Mucosa of descending colon (tissue), 3 donors: ENCODE measurements at regions not wholly inside any gene's neighbourhood (a gene's known extent, or its start where the extent isn't known, plus 50 kb on each side); places are given as distances from the start of the nearest gene placed in this dataset.

Source experiments
- ATAC-seq: fragments of 200-7000 bp; cut with Tn5 transposase; one replicate; pipeline ENCODE4 v1.9.1; 2020; ENCODE audit warnings: mild to moderate bottlenecking, moderate library complexity
- DNase-seq, 3 donors: peaks; one replicate each; pipeline ENCODE4 v3.0.0-alpha.2; 2020
- H3K36me3 ChIP-seq: fragments of 200-600 bp; one replicate; pipeline ENCODE4 v1.8.0; 2021; ENCODE audit warnings: low read depth, mild to moderate bottlenecking
- H3K4me1 ChIP-seq: fragments of 200-600 bp; one replicate; pipeline ENCODE4 v1.8.0; 2021; ENCODE audit warnings: low read depth, mild to moderate bottlenecking
- H3K4me3 ChIP-seq: fragments of 200-600 bp; one replicate; pipeline ENCODE4 v1.8.0; 2021; ENCODE audit warnings: mild to moderate bottlenecking
- H3K9me3 ChIP-seq: fragments of 200-600 bp; one replicate; pipeline ENCODE4 v1.8.0; 2021; ENCODE audit warnings: mild to moderate bottlenecking
- intact Hi-C, 2 donors: fragments of 100-400 bp; cut with DNase I in 1 of 2; cut with micrococcal nuclease in 1 of 2; formaldehyde crosslinking; loops; one replicate each; pipeline versions ENCODE4 v1.11.0 to v1.11.1; 2022; cut with DNase I, micrococcal nuclease
- TF ChIP-seq, protein P1 (sequence below): fragments of 200-600 bp; IDR thresholded peaks from one replicate; pipeline ENCODE4 v1.8.0; 2022; ENCODE audit warnings: antibody characterized with exemption, mild to moderate bottlenecking
- donor health status: DM: no; HTN: no; CAD: no; lungs with moderate emphysema.
- donor health status: DM: no; HTN: no; CAD: no.
- donor health status: DM: no; HTN: yes; CAD: no.

DNA sequence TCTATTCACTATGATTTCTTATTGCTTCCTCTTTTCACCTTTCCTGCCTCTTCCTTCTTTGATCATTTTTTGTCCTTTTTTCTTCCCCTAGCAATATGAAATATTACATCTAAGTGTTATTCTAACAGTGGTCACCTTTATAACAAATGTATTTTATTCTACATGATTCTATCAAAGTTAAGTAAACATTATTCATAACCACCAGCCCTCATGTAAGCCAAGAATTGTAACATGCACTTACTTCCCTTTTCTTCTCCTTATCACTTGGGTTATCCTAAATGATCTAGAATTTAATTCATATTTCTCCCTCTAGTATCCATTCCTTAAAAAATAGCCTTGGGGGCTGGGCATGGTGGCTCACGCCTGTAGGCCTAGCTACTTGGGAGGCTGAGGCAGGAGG, 88.3 kb upstream of the SLC22A23 start:
- no peaks in the 10 kb centered on the region for H3K9me3 ChIP-seq
- no peak for ATAC-seq

DNA sequence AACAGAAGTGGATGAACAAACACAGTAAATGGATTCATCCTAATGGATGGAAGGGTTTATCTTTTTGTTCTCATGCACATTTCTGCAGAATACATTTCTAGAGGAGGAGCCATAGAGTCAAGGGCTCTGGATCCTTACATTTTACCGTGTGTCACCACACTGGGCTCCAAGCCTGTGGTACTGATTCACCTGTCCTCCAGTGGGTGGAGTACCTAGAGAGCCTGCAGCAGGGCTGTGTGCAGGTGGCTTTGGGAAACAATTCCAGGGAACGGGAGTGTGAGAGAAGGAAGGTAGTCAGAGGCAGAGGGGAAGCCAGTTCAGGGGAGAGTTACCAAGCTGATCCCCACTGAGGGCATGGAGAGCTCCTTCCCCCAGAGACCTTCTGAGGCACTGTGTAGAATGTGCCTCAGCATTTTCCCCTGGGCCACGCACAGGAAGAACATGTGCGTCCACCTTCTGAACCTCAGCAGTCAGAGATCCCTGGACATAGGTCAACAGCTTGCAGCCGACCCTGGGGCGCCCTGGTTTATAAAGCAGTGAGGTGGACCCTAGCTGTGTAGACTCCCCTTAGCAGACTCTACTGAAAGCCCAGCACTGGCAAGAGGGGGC, 85.3 kb upstream of the SLC22A23 start:
- intact Hi-C loops = no loop called here
- Histone ChIP-seq H3K36me3 (no peaks in the 10 kb centered on the region), H3K4me3 (no peak overlapping the region), H3K4me1 (peaks cover 28% of the 10 kb centered on the region), H3K9me3 (no peaks in the 10 kb centered on the region)
- ATAC-seq (peak; percentile 78), DNase-seq (peak in 2 of 3 donors; percentile 36 to 44)
- TF ChIP-seq, protein P1, sequence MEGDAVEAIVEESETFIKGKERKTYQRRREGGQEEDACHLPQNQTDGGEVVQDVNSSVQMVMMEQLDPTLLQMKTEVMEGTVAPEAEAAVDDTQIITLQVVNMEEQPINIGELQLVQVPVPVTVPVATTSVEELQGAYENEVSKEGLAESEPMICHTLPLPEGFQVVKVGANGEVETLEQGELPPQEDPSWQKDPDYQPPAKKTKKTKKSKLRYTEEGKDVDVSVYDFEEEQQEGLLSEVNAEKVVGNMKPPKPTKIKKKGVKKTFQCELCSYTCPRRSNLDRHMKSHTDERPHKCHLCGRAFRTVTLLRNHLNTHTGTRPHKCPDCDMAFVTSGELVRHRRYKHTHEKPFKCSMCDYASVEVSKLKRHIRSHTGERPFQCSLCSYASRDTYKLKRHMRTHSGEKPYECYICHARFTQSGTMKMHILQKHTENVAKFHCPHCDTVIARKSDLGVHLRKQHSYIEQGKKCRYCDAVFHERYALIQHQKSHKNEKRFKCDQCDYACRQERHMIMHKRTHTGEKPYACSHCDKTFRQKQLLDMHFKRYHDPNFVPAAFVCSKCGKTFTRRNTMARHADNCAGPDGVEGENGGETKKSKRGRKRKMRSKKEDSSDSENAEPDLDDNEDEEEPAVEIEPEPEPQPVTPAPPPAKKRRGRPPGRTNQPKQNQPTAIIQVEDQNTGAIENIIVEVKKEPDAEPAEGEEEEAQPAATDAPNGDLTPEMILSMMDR = no peak

More for the DNA sequence above, 88.3 kb upstream of the SLC22A23 start:
- Histone ChIP-seq H3K36me3 (no peaks in the 10 kb centered on the region), H3K4me3 (no peak overlapping the region), H3K4me1 (peaks cover 28% of the 10 kb centered on the region)
- intact Hi-C loops = no loop called here
- no peak for DNase-seq
- TF ChIP-seq, protein P1 = no peak

DNA sequence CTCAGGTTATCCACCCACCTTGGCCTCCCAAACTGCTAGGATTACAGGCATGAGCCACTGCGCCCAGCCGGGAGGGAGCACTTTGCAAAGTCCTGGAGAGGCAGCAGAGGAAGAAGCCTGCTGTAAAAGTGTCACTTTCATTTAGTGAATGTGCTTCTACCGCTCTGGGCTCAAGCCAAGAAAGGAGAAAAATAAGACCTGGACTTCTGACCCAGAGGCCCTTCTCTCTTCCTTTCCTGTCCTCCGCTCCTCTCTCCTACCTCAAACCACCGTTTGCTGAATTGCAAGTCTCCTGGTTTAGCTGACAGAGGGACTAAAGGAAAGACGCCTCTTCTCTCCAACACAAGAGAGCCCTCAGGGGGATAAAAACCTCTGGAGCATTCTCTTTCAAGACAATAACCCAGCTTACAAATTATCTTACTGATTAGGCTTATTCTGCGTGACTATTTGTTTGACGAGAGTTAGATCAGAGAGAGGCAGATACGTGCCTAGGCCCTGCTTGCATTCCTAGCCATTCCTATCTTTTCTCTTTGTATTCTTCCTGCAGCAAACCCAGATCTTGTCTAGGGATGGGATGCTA, 84.2 kb upstream of the SLC22A23 start:
- peaks cover 22% of the 10 kb centered on the region for H3K4me1 ChIP-seq
- ATAC-seq (peak; percentile 71), DNase-seq (peak in 2 of 3 donors; percentile 46 to 58)
- H3K36me3 ChIP-seq = no peaks in the 10 kb centered on the region
- H3K9me3 ChIP-seq = no peaks in the 10 kb centered on the region
- H3K4me3 ChIP-seq = no peak overlapping the region
- TF ChIP-seq, protein P1 = no peak
- intact Hi-C loops = no loop called here

DNA sequence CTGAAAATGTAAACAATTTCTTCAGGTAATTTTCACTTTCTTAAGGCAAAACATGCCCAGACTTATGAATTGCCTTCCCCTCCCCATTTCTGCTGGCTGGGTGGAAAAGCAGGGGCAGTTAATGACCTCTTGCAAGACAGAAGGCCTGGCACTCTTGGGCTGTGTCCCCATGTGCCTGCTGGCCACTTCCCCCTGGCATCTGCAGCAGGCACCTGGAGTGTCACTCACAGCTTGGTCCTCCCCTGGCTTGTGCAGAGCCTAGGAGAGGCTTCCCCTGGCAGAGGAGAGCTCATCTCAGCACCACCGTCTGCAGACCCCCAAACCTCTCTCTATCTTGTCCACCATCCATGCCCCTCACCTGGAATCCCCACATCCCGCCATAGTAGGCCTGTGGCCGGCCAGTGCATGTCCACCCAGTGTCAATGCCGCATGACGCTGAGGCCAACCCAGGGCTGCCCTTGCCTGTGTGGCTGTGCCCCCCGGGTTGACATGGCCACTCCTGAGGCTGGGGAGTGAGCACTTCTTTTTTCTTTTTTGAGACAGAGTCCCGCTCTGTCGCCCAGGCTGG, 83.5 kb upstream of the SLC22A23 start:
- Histone ChIP-seq H3K4me3 (no peak overlapping the region), H3K36me3 (no peaks in the 10 kb centered on the region), H3K9me3 (no peaks in the 10 kb centered on the region), H3K4me1 (peaks cover 15% of the 10 kb centered on the region)
- no peak for DNase-seq
- intact Hi-C loops = no loop called here
- ATAC-seq = no peak
- TF ChIP-seq, protein P1 = no peak

DNA sequence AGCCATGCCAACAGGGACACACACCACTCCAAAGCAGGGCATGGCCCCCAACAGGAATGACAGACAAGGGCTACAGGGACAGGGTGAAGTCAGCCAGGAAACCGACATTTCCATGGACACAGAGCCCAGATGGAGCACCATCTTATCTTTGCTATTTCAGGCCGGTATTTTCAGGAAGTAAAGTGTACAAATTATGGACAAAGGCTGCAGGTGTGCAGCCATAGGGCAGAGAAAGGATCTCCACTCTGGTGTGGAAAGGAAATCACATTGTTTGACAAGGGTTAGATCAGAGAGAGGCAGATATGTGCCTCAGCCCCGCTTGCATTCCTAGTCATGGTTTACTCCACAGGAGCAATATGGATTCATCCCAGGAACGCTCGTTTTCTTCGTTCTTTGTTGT, 81.7 kb upstream of the SLC22A23 start:
- ATAC-seq = no peak
- no peak for DNase-seq
- TF ChIP-seq, protein P1 = no peak
- Histone ChIP-seq H3K4me3 (no peak overlapping the region), H3K9me3 (no peaks in the 10 kb centered on the region), H3K36me3 (no peaks in the 10 kb centered on the region), H3K4me1 (peaks cover 15% of the 10 kb centered on the region)
- intact Hi-C loops = no loop called here
